Mesenchymal stem cell (in vitro differentiated cells and primary cell): ENCODE measurements at regions not wholly inside any gene's neighbourhood (a gene's known extent, or its start where the extent isn't known, plus 50 kb on each side); places are given as distances from the start of the nearest gene placed in this dataset.

ENCODE experiments used
- DNase-seq: peaks from one replicate; pipeline ENCODE4 v3.0.0-alpha.2; 2013
- H2AFZ ChIP-seq: one replicate; pipeline ENCODE4 v1.6.1; 2013; ENCODE audit warnings: low read depth, mild to moderate bottlenecking, control low read depth, inconsistent platforms, low read length, moderate library complexity
- H2AK5ac ChIP-seq: 2 replicates; pipeline ENCODE4 v1.6.1; 2013; ENCODE audit warnings: low read length, moderate library complexity, mild to moderate bottlenecking, inconsistent platforms; ENCODE audit not compliant: severe bottlenecking
- H2BK120ac ChIP-seq: one replicate; pipeline ENCODE4 v1.6.1; 2013; ENCODE audit warnings: low read depth, mild to moderate bottlenecking, inconsistent platforms, low read length, moderate library complexity
- H2BK12ac ChIP-seq, 2 experiments: one replicate each; pipeline ENCODE4 v1.6.1; 2013; ENCODE audit warnings: inconsistent platforms in 2 of 2, low read length in 2 of 2, mild to moderate bottlenecking in 2 of 2, moderate library complexity in 2 of 2, control low read depth in 1 of 2
- H2BK15ac ChIP-seq: one replicate; pipeline ENCODE4 v1.6.1; 2013; ENCODE audit warnings: mild to moderate bottlenecking, low read depth, inconsistent platforms; ENCODE audit not compliant: poor library complexity, severe bottlenecking
- H2BK5ac ChIP-seq: 2 replicates; pipeline ENCODE4 v1.6.1; 2013; ENCODE audit warnings: low read depth, mild to moderate bottlenecking, low read length, control low read depth, inconsistent platforms; ENCODE audit not compliant: poor library complexity, severe bottlenecking
- H3K14ac ChIP-seq, 2 experiments: one replicate each; pipeline ENCODE4 v1.6.1; 2013; ENCODE audit warnings: inconsistent platforms in 2 of 2, low read length in 2 of 2, control low read depth in 1 of 2, mild to moderate bottlenecking in 1 of 2, moderate library complexity in 1 of 2
- H3K18ac ChIP-seq, 2 experiments: one replicate each; pipeline ENCODE4 v1.6.1; 2013; ENCODE audit warnings: inconsistent platforms in 2 of 2, low read length in 2 of 2, control low read depth in 1 of 2, low read depth in 1 of 2, mild to moderate bottlenecking in 1 of 2
- H3K23ac ChIP-seq, 2 experiments: one replicate each; pipeline ENCODE4 v1.6.1; 2013; ENCODE audit warnings: inconsistent platforms in 2 of 2, low read length in 2 of 2, mild to moderate bottlenecking in 2 of 2, moderate library complexity in 2 of 2, control low read depth in 1 of 2
- H3K27ac ChIP-seq: 2 replicates; pipeline ENCODE4 v1.5.1; 2013; ENCODE audit warnings: mild to moderate bottlenecking, moderate library complexity, low read length, control low read depth, inconsistent platforms; ENCODE audit not compliant: poor library complexity, severe bottlenecking
- H3K27me3 ChIP-seq, 2 experiments: 2 replicates each; pipeline versions ENCODE4 v1.6.1 to v1.7.0; 2013; ENCODE audit warnings: low read length in 2 of 2, mild to moderate bottlenecking in 2 of 2, moderate library complexity in 2 of 2, control low read depth in 1 of 2, inconsistent platforms in 1 of 2; ENCODE audit not compliant: control insufficient read depth in 1 of 2, insufficient read depth in 1 of 2
- H3K36me3 ChIP-seq, 2 experiments: 2 replicates each; pipeline versions ENCODE4 v1.6.1 to v1.7.0; 2013; ENCODE audit warnings: low read length in 2 of 2, control low read depth in 1 of 2, inconsistent platforms in 1 of 2, low read depth in 1 of 2, mild to moderate bottlenecking in 1 of 2; ENCODE audit not compliant: insufficient read depth in 2 of 2, control insufficient read depth in 1 of 2
- H3K4ac ChIP-seq, 2 experiments: one replicate each; pipeline ENCODE4 v1.6.1; 2013; ENCODE audit warnings: inconsistent platforms in 2 of 2, low read length in 2 of 2, mild to moderate bottlenecking in 2 of 2, moderate library complexity in 2 of 2, control low read depth in 1 of 2, low read depth in 1 of 2
- H3K4me1 ChIP-seq: 2 replicates; pipeline ENCODE4 v1.6.1; 2013; ENCODE audit warnings: low read depth, low read length, control low read depth; ENCODE audit not compliant: control insufficient read depth, insufficient read depth
- H3K4me2 ChIP-seq: 2 replicates; pipeline ENCODE4 v1.6.1; 2013; ENCODE audit warnings: low read length, mild to moderate bottlenecking, inconsistent platforms; ENCODE audit not compliant: poor library complexity, severe bottlenecking
- H3K4me3 ChIP-seq, 2 experiments: 2 replicates each; pipeline versions ENCODE4 v1.5.1 to v1.7.0; 2013; ENCODE audit warnings: low read length in 2 of 2, mild to moderate bottlenecking in 2 of 2, control low read depth in 1 of 2, low read depth in 1 of 2; ENCODE audit not compliant: insufficient read depth in 1 of 2
- H3K79me1 ChIP-seq: replicated peaks from 2 replicates; pipeline ENCODE4 v1.6.1; 2013; ENCODE audit warnings: mild to moderate bottlenecking, control low read depth, low read length, inconsistent platforms; ENCODE audit not compliant: poor library complexity, severe bottlenecking
- H3K9ac ChIP-seq: 2 replicates; pipeline ENCODE4 v1.7.0; 2013; ENCODE audit warnings: mild to moderate bottlenecking, low read length, moderate library complexity
- H3K9me3 ChIP-seq: 2 replicates; pipeline ENCODE4 v1.7.0; 2013; ENCODE audit warnings: mild to moderate bottlenecking, low read length; ENCODE audit not compliant: control insufficient read depth
- H4K8ac ChIP-seq: one replicate; pipeline ENCODE4 v1.6.1; 2013; ENCODE audit warnings: inconsistent platforms, mild to moderate bottlenecking, low read length, moderate library complexity
- H4K91ac ChIP-seq: one replicate; pipeline ENCODE4 v1.6.1; 2013; ENCODE audit warnings: mild to moderate bottlenecking, low read length, inconsistent platforms
- WGBS: methylation state at CpG from one replicate; pipeline ENCODE4 v1.1.7; 2013; ENCODE audit warnings: mixed read lengths; 5-methylcytosine and 5-hydroxymethylcytosine counted together

GRCh38 chr19:27762933-27763332 lies 1450.0 kb downstream of the UQCRFS1 start:
- no peak overlapping the region for H2BK15ac ChIP-seq
- H3K4ac ChIP-seq: no peak overlapping the region
- no peak overlapping the region for H2BK5ac ChIP-seq
- H2BK12ac ChIP-seq: no peak overlapping the region
- H2AFZ ChIP-seq: no peak overlapping the region
- no peak overlapping the region for H3K9ac ChIP-seq
- no peaks in the 10 kb centered on the region for H3K4me1 ChIP-seq
- no peaks in the 10 kb centered on the region for H3K36me3 ChIP-seq
- no peak overlapping the region for H3K4me2 ChIP-seq
- no peak overlapping the region for H4K8ac ChIP-seq
- peaks cover 19% of the 10 kb centered on the region for H3K79me1 ChIP-seq
- H3K9me3 ChIP-seq: no peaks in the 10 kb centered on the region
- no peak overlapping the region for H3K18ac ChIP-seq
- H3K27me3 ChIP-seq: no peaks in the 10 kb centered on the region
- no peak overlapping the region for H4K91ac ChIP-seq
- no peak overlapping the region for H2AK5ac ChIP-seq
- H3K27ac ChIP-seq: no peak overlapping the region
- WGBS: 70% methylated on average over 4 of the region's 4 CpGs
- DNase-seq: no peak
- no peak overlapping the region for H3K14ac ChIP-seq
- H3K4me3 ChIP-seq: no peak overlapping the region
- no peak overlapping the region for H2BK120ac ChIP-seq
- H3K23ac ChIP-seq: no peak overlapping the region

GRCh38 chr19:27759896-27760295 lies 1453.1 kb downstream of the UQCRFS1 start:
- H2BK5ac ChIP-seq: no peak overlapping the region
- no peak overlapping the region for H3K14ac ChIP-seq
- no peak overlapping the region for H4K8ac ChIP-seq
- H3K4me2 ChIP-seq: no peak overlapping the region
- H2AK5ac ChIP-seq: no peak overlapping the region
- H3K4me1 ChIP-seq: no peaks in the 10 kb centered on the region
- no peak overlapping the region for H3K9ac ChIP-seq
- no peak overlapping the region for H3K27ac ChIP-seq
- H3K36me3 ChIP-seq: no peaks in the 10 kb centered on the region
- no peak overlapping the region for H3K18ac ChIP-seq
- no peak for DNase-seq
- H3K27me3 ChIP-seq: no peaks in the 10 kb centered on the region
- H2BK12ac ChIP-seq: no peak overlapping the region
- no peak overlapping the region for H3K4ac ChIP-seq
- WGBS: 95% methylated on average over 6 of the region's 6 CpGs
- no peaks in the 10 kb centered on the region for H3K9me3 ChIP-seq
- no peak overlapping the region for H4K91ac ChIP-seq
- H2BK120ac ChIP-seq: no peak overlapping the region
- H2BK15ac ChIP-seq: no peak overlapping the region
- no peak overlapping the region for H3K23ac ChIP-seq
- no peak overlapping the region for H3K4me3 ChIP-seq
- H2AFZ ChIP-seq: no peak overlapping the region
- peaks cover 17% of the 10 kb centered on the region for H3K79me1 ChIP-seq

GRCh38 chr19:27758626-27759505 lies 1454.1 kb downstream of the UQCRFS1 start:
- Histone ChIP-seq H3K36me3 (no peaks in the 10 kb centered on the region), H4K8ac (no peak overlapping the region), H3K79me1 (peaks cover 17% of the 10 kb centered on the region), H2AK5ac (no peak overlapping the region), H3K27me3 (no peaks in the 10 kb centered on the region), H4K91ac (no peak overlapping the region), H2BK15ac (no peak overlapping the region), H3K4me2 (no peak overlapping the region), H3K18ac (no peak overlapping the region), H3K9ac (no peak overlapping the region), H3K27ac (no peak overlapping the region), H2AFZ (no peak overlapping the region), H3K4me3 (no peak overlapping the region), H3K9me3 (no peaks in the 10 kb centered on the region), H3K4me1 (no peaks in the 10 kb centered on the region), H2BK5ac (no peak overlapping the region), H3K4ac (no peak overlapping the region), H3K14ac (no peak overlapping the region), H3K23ac (no peak overlapping the region), H2BK12ac (no peak overlapping the region), H2BK120ac (no peak overlapping the region)
- DNase-seq: no peak
- 87% methylated on average over 18 of the region's 18 CpGs for WGBS

- Histone ChIP-seq H3K18ac (no peak overlapping the region), H3K4me1 (no peaks in the 10 kb centered on the region), H3K4me2 (no peak overlapping the region), H2BK5ac (no peak overlapping the region), H3K14ac (no peak overlapping the region), H2BK12ac (no peak overlapping the region), H3K36me3 (no peaks in the 10 kb centered on the region), H3K23ac (no peak overlapping the region), H3K4ac (no peak overlapping the region), H2AFZ (no peak overlapping the region), H3K27ac (no peak overlapping the region), H3K79me1 (peaks cover 34% of the 10 kb centered on the region), H4K91ac (no peak overlapping the region), H2BK120ac (no peak overlapping the region), H4K8ac (no peak overlapping the region), H3K27me3 (no peaks in the 10 kb centered on the region), H3K4me3 (no peak overlapping the region), H2AK5ac (no peak overlapping the region), H3K9me3 (no peaks in the 10 kb centered on the region), H2BK15ac (no peak overlapping the region), H3K9ac (no peak overlapping the region)
- WGBS: 79% methylated on average over 6 of the region's 6 CpGs
- no peak for DNase-seq
Observed at GRCh38 chr19:27754700-27755099, 1458.3 kb downstream of the UQCRFS1 start.
